IMR-90 (cell line): ENCODE measurements at regions not wholly inside any gene's neighbourhood (a gene's known extent, or its start where the extent isn't known, plus 50 kb on each side); places are given as distances from the start of the nearest gene placed in this dataset.

Source experiments
- ATAC-seq: fragments of 200-7000 bp; cut with Tn5 transposase; 2 replicates; pipeline ENCODE4 v1.9.1; 2020; ENCODE audit warnings: low read depth, mild to moderate bottlenecking, moderate library complexity
- BruUV-seq: library from RNA; stranded (reverse); fragments of 400-500 nt; replicated peaks from 2 replicates; lab custom pipeline; 2021; lab: Mats Ljungman, UMichigan
- CTCF ChIA-PET: fragments of 300-600 bp; formaldehyde crosslinking; extraction: SDS; loops from one replicate; lab custom pipeline; 2021; ENCODE audit warnings: antibody characterized with exemption; lab: Yijun Ruan, JAX
- POLR2A ChIA-PET: fragments of 300-600 bp; sonication (Branson Sonifier 250); formaldehyde crosslinking; loops from one replicate; lab custom pipeline; 2022; ENCODE audit warnings: antibody characterized with exemption; ENCODE audit not compliant: unreplicated experiment; lab: Charles Lee
- DNase-seq: peaks from one replicate; pipeline ENCODE4 v3.0.0; 2013
- H2AFZ ChIP-seq: replicated peaks from 2 replicates; pipeline ENCODE3; 2013; ENCODE audit warnings: low read length, mild to moderate bottlenecking; ENCODE audit not compliant: poor library complexity
- H2AK5ac ChIP-seq: 2 replicates; pipeline ENCODE4 v1.6.1; 2013; ENCODE audit warnings: low read depth, low read length, inconsistent platforms
- H2AK9ac ChIP-seq: replicated peaks from 2 replicates; pipeline ENCODE3; 2013; ENCODE audit warnings: mild to moderate bottlenecking, low read depth, low read length, moderate library complexity; ENCODE audit not compliant: poor library complexity
- H2BK120ac ChIP-seq: 2 replicates; pipeline ENCODE4 v1.6.1; 2013; ENCODE audit warnings: low read depth, low read length, inconsistent platforms
- H2BK15ac ChIP-seq: 3 replicates; pipeline ENCODE4 v1.6.1; 2013; ENCODE audit warnings: low read depth, low read length, inconsistent platforms
- H2BK20ac ChIP-seq: 2 replicates; pipeline ENCODE4 v1.6.1; 2013; ENCODE audit warnings: low read depth, mild to moderate bottlenecking, inconsistent platforms, low read length, moderate library complexity
- H2BK5ac ChIP-seq: 2 replicates; pipeline ENCODE4 v1.6.1; 2013; ENCODE audit warnings: mild to moderate bottlenecking, low read depth, low read length, inconsistent platforms; ENCODE audit not compliant: poor library complexity, severe bottlenecking
- H3K14ac ChIP-seq: replicated peaks from 2 replicates; pipeline ENCODE4 v1.6.1; 2013; ENCODE audit warnings: low read depth, low read length, inconsistent platforms
- H3K18ac ChIP-seq: 2 replicates; pipeline ENCODE4 v1.6.1; 2013; ENCODE audit warnings: low read depth, low read length, control low read depth
- H3K23ac ChIP-seq: 2 replicates; pipeline ENCODE4 v1.6.1; 2013; ENCODE audit warnings: low read depth, low read length, inconsistent platforms
- H3K27ac ChIP-seq: 2 replicates; pipeline ENCODE4 v1.5.1; 2013; ENCODE audit warnings: mild to moderate bottlenecking, control low read depth, low read length; ENCODE audit not compliant: insufficient read depth
- H3K27me3 ChIP-seq: 2 replicates; pipeline ENCODE4 v1.6.1; 2013; ENCODE audit warnings: low read length; ENCODE audit not compliant: control insufficient read depth, insufficient read depth
- H3K36me3 ChIP-seq: 2 replicates; pipeline ENCODE4 v1.6.1; 2013; ENCODE audit warnings: low read length, mixed read lengths; ENCODE audit not compliant: control insufficient read depth, insufficient read depth
- H3K4ac ChIP-seq: 2 replicates; pipeline ENCODE4 v1.6.1; 2013; ENCODE audit warnings: low read depth, low read length, inconsistent platforms
- H3K4me1 ChIP-seq: 2 replicates; pipeline ENCODE4 v1.6.1; 2013; ENCODE audit warnings: low read length, mixed read lengths; ENCODE audit not compliant: control insufficient read depth, insufficient read depth
- H3K4me2 ChIP-seq: 2 replicates; pipeline ENCODE4 v1.6.1; 2013; ENCODE audit warnings: low read depth, mild to moderate bottlenecking, control low read depth, low read length, moderate library complexity
- H3K4me3 ChIP-seq: 2 replicates; pipeline ENCODE4 v1.5.1; 2013; ENCODE audit warnings: low read depth, mild to moderate bottlenecking, control low read depth, low read length, moderate library complexity; ENCODE audit not compliant: insufficient read depth
- H3K56ac ChIP-seq: 2 replicates; pipeline ENCODE4 v1.6.1; 2013; ENCODE audit warnings: low read length, inconsistent platforms; ENCODE audit not compliant: insufficient read depth; ENCODE audit errors: extremely low read depth
- H3K79me1 ChIP-seq, 2 experiments: 2 replicates each; pipeline ENCODE4 v1.6.1; 2013; ENCODE audit warnings: low read length in 2 of 2, inconsistent platforms in 1 of 2, low read depth in 1 of 2
- H3K9ac ChIP-seq: 2 replicates; pipeline ENCODE4 v1.6.1; 2013; ENCODE audit warnings: low read depth, low read length, control low read depth
- H3K9me1 ChIP-seq: 2 replicates; pipeline ENCODE4 v1.6.1; 2013; ENCODE audit warnings: low read length, inconsistent platforms; ENCODE audit not compliant: insufficient read depth
- H3K9me3 ChIP-seq: 2 replicates; pipeline ENCODE4 v1.6.1; 2013; ENCODE audit warnings: low read length; ENCODE audit not compliant: control insufficient read depth, insufficient read depth
- H4K20me1 ChIP-seq: 2 replicates; pipeline ENCODE4 v1.6.1; 2013; ENCODE audit warnings: low read length, inconsistent platforms; ENCODE audit not compliant: insufficient read depth
- H4K5ac ChIP-seq: 2 replicates; pipeline ENCODE4 v1.6.1; 2013; ENCODE audit warnings: mild to moderate bottlenecking, low read depth, low read length, control low read depth
- H4K8ac ChIP-seq, 2 experiments: 2 replicates each; pipeline ENCODE4 v1.6.1; 2013; ENCODE audit warnings: low read depth in 2 of 2, low read length in 2 of 2, control low read depth in 1 of 2, inconsistent platforms in 1 of 2
- H4K91ac ChIP-seq: 2 replicates; pipeline ENCODE4 v1.6.1; 2013; ENCODE audit warnings: low read depth, low read length, inconsistent platforms; ENCODE audit not compliant: insufficient read depth
- POLR2A ChIP-seq: IDR thresholded peaks from 2 replicates; pipeline ENCODE4 v1.6.1; 2012; ENCODE audit warnings: mild to moderate bottlenecking, low read depth, low read length
- WGBS, 2 experiments: methylation state at CpG; one replicate each; pipeline versions ENCODE4 v1.1.5 to v1.1.7; 2013; ENCODE audit warnings: missing lambda C conversion rate in 2 of 2; ENCODE audit not compliant: insufficient read length in 1 of 2; ENCODE audit errors: extremely low coverage in 2 of 2; 5-methylcytosine and 5-hydroxymethylcytosine counted together
- dilution Hi-C: fragments of 300-500 bp; cut with HindIII; formaldehyde crosslinking; loops from one replicate; pipeline ENCODE4 v1.14.3; 2018; ENCODE audit warnings: low sequenced_read_pairs; ENCODE audit not compliant: unreplicated experiment
- in situ Hi-C: fragments of 300-500 bp; cut with MboI; formaldehyde crosslinking; loops from 3 replicates; pipeline ENCODE4 v1.14.3; 2019; ENCODE audit warnings: low sequenced_read_pairs, inconsistent platforms, mixed read lengths
- intact Hi-C: fragments of 100-400 bp; cut with micrococcal nuclease; formaldehyde crosslinking; loops from 2 replicates; pipeline ENCODE4 v1.10.0; 2022

DNA sequence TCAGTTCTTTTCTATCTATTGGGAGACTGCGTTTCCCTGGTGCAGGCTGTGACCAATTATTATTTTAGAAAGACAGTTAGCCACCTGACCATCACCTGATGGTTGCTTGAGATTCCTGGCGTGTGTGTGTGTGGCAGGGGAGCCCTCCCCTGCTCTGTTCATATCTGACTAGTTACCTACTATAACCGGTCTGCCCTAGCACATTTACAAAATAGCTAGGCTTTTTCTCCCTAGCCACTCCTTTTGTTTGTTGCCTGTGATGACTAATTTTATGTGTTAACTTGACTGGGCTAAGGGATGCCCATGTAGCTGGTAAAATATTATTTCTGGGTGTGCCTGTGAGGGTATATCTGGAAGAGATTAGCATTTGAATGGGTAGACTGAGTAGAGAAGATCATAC lies 76.9 kb downstream of the OLFM4 start:
- ChIA-PET POLR2A (no interaction called here), CTCF (no interaction called here)

More for the DNA sequence above, 76.9 kb downstream of the OLFM4 start:
- no peaks in the 10 kb centered on the region for H3K27me3 ChIP-seq
- H3K14ac ChIP-seq, result no peak overlapping the region
- H3K4me2 ChIP-seq, result no peak overlapping the region
- H3K27ac ChIP-seq, result no peak overlapping the region
- no peaks in the 10 kb centered on the region for H4K20me1 ChIP-seq
- no peaks in the 10 kb centered on the region for H3K79me1 ChIP-seq
- no CpG with 5 or more reads among the region's 3 CpGs for WGBS, 2 experiments
- H2AK5ac ChIP-seq, result no peak overlapping the region
- no peak for DNase-seq
- in situ Hi-C loops (no loop called here), intact Hi-C loops (no loop called here), dilution Hi-C loops (no loop called here)
- no peak overlapping the region for H2BK15ac ChIP-seq
- no peaks in the 10 kb centered on the region for H3K9me1 ChIP-seq
- H4K5ac ChIP-seq, result no peak overlapping the region
- no peak overlapping the region for H2BK20ac ChIP-seq
- H4K91ac ChIP-seq, result no peak overlapping the region
- no peak overlapping the region for H3K4me3 ChIP-seq
- peaks cover 7% of the 10 kb centered on the region; the same call in 1 of the 2 replicates for H3K9me3 ChIP-seq
- no peak overlapping the region for H3K4ac ChIP-seq
- no peaks in the 10 kb centered on the region for H3K36me3 ChIP-seq
- H3K9ac ChIP-seq, result no peak overlapping the region
- no peak overlapping the region for H3K23ac ChIP-seq
- H4K8ac ChIP-seq, result no peak overlapping the region
- ATAC-seq, result no peak
- H2AFZ ChIP-seq, result no peak overlapping the region
- no peak overlapping the region for H2BK120ac ChIP-seq
- no peaks in the 10 kb centered on the region for H3K4me1 ChIP-seq
- no peak for TF ChIP-seq POLR2A
- no peak overlapping the region for H2AK9ac ChIP-seq
- BruUV-seq, result no TSS peak
- H3K56ac ChIP-seq, result no peak overlapping the region
- no peak overlapping the region for H2BK5ac ChIP-seq
- H3K18ac ChIP-seq, result no peak overlapping the region
